ENCODE measurements at regions not wholly inside any gene's neighbourhood (a gene's known extent, or its start where the extent isn't known, plus 50 kb on each side); places are given as distances from the start of the nearest gene placed in this dataset.

- TF ChIP-seq CTCF (IDR thresholded peaks at IDR 0.05 in 8 of 11, conservative IDR thresholded peaks at IDR 0.05 in 3 of 11) (no peak), POLR2A (IDR thresholded peaks at IDR 0.05) (no peak)
Measured at GRCh38 chrY:21256820-21257219, 254.3 kb upstream of the RBMY1B start.
